PC-3 (cell line): ENCODE measurements at regions not wholly inside any gene's neighbourhood (a gene's known extent, or its start where the extent isn't known, plus 50 kb on each side); places are given as distances from the start of the nearest gene placed in this dataset.

Source experiments
- ATAC-seq: fragments of 200-7000 bp; cut with Tn5 transposase; 2 replicates; pipeline ENCODE4 v1.9.1; 2020; ENCODE audit warnings: mild to moderate bottlenecking, moderate library complexity
- BruUV-seq: library from RNA; stranded (reverse); fragments of 400-500 nt; replicated peaks from 2 replicates; lab custom pipeline; 2021; lab: Mats Ljungman, UMichigan
- CTCF ChIA-PET: fragments of 300-600 bp; sonication (Branson Sonifier 250); formaldehyde crosslinking; loops from one replicate; lab custom pipeline; 2022; ENCODE audit warnings: antibody characterized with exemption; lab: Charles Lee
- POLR2A ChIA-PET: fragments of 300-600 bp; sonication (Branson Sonifier 250); formaldehyde crosslinking; loops from one replicate; lab custom pipeline; 2022; ENCODE audit warnings: antibody characterized with exemption; ENCODE audit not compliant: unreplicated experiment; lab: Charles Lee
- DNase-seq: peaks from one replicate; pipeline ENCODE4 v3.0.0-alpha.2; 2015
- H2AFZ ChIP-seq: fragments of 300-600 bp; sonication (generic); 2 replicates; pipeline ENCODE4 v1.6.0; 2016; ENCODE audit warnings: antibody characterized with exemption, low read length
- H3F3A ChIP-seq: fragments of 300-600 bp; sonication (generic); one replicate; pipeline ENCODE4 v1.6.0; 2017; ENCODE audit warnings: antibody characterized with exemption, low read length, control low read depth, mild to moderate bottlenecking; ENCODE audit not compliant: unreplicated experiment
- H3K27ac ChIP-seq: fragments of 300-600 bp; sonication (generic); 2 replicates; pipeline ENCODE4 v1.5.1; 2016; ENCODE audit warnings: mild to moderate bottlenecking, low read length
- H3K27me3 ChIP-seq: fragments of 300-600 bp; sonication (generic); 2 replicates; pipeline ENCODE4 v1.6.1; 2016; ENCODE audit warnings: low read length, mixed read lengths
- H3K36me3 ChIP-seq: fragments of 300-600 bp; sonication (generic); 2 replicates; pipeline ENCODE4 v1.6.1; 2016; ENCODE audit warnings: low read depth, mixed run types, low read length, mixed read lengths
- H3K4me1 ChIP-seq: fragments of 300-600 bp; sonication (generic); 2 replicates; pipeline ENCODE4 v1.5.1; 2016; ENCODE audit warnings: low read length; ENCODE audit not compliant: insufficient read depth
- H3K4me2 ChIP-seq: fragments of 300-600 bp; sonication (generic); 2 replicates; pipeline ENCODE4 v1.6.0; 2016; ENCODE audit warnings: low read length
- H3K4me3 ChIP-seq: fragments of 300-600 bp; sonication (generic); 2 replicates; pipeline ENCODE4 v1.5.1; 2016; ENCODE audit warnings: mild to moderate bottlenecking, low read length, mixed read lengths
- H3K79me2 ChIP-seq: fragments of 300-600 bp; sonication (generic); 2 replicates; pipeline ENCODE4 v1.6.1; 2017; ENCODE audit warnings: low read length, mixed read lengths
- H3K9ac ChIP-seq: fragments of 300-600 bp; sonication (generic); 2 replicates; pipeline ENCODE4 v1.6.0; 2016; ENCODE audit warnings: mild to moderate bottlenecking, low read length
- H3K9me2 ChIP-seq: fragments of 300-600 bp; sonication (generic); replicated peaks from 2 replicates; pipeline ENCODE4 v1.6.1; 2016; ENCODE audit warnings: mixed run types, low read length, mixed read lengths
- H3K9me3 ChIP-seq: fragments of 300-600 bp; sonication (generic); 2 replicates; pipeline ENCODE4 v1.6.1; 2016; ENCODE audit warnings: low read length, mixed read lengths
- H4K20me1 ChIP-seq: fragments of 300-600 bp; sonication (generic); 2 replicates; pipeline ENCODE4 v1.6.1; 2016; ENCODE audit warnings: low read length, mixed read lengths
- EZH2 ChIP-seq: fragments of 300-600 bp; sonication (generic); IDR thresholded peaks from one replicate; pipeline ENCODE4 v1.6.1; 2017; ENCODE audit warnings: antibody characterized with exemption, mild to moderate bottlenecking, low read length; ENCODE audit not compliant: unreplicated experiment
- EZH2phosphoT487 ChIP-seq: fragments of 300-600 bp; sonication (generic); IDR thresholded peaks from 2 replicates; pipeline ENCODE4 v1.6.1; 2018; ENCODE audit warnings: mild to moderate bottlenecking, antibody characterized with exemption, low read length, borderline replicate concordance
- intact Hi-C: fragments of 100-400 bp; cut with micrococcal nuclease; formaldehyde crosslinking; loops from 2 replicates; pipeline ENCODE4 v1.9.0; 2023
- TF ChIP-seq, protein P1 (sequence below): fragments of 300-600 bp; sonication (generic); conservative IDR thresholded peaks from 2 replicates; pipeline ENCODE4 v1.5.1; 2017; ENCODE audit warnings: antibody characterized with exemption, low read depth, mild to moderate bottlenecking, low read length

DNA sequence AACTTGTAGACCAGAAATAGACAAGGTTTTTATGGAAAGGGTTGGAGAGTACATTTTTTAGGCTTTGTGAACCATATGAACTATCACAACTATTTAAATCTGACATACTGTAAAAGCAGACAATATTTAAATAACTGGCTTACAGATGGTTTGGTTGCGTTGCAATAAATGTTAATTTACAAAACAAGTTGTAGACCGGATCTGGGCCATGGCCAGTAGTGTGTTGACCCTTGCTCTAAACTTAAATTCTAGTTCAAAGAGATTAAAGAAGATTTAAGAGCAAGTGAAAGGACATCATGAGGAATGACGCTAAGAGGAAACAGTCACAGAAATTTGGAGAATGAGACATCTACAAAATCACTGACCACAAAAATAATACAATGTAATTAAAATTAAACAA lies 652.7 kb downstream of the DCDC2C start:
- Histone ChIP-seq H3K27me3 (no peaks in the 10 kb centered on the region), H3K9me3 (no peaks in the 10 kb centered on the region), H3K4me2 (no peak overlapping the region), H4K20me1 (no peaks in the 10 kb centered on the region), H3K36me3 (no peaks in the 10 kb centered on the region), H2AFZ (no peak overlapping the region), H3K79me2 (no peaks in the 10 kb centered on the region), H3K9me2 (no peaks in the 10 kb centered on the region), H3K9ac (no peak overlapping the region), H3K27ac (no peak overlapping the region), H3K4me3 (no peak overlapping the region), H3K4me1 (no peaks in the 10 kb centered on the region), H3F3A (no peaks in the 10 kb centered on the region)
- CTCF ChIA-PET: no interaction called here
- TF ChIP-seq, protein P1, sequence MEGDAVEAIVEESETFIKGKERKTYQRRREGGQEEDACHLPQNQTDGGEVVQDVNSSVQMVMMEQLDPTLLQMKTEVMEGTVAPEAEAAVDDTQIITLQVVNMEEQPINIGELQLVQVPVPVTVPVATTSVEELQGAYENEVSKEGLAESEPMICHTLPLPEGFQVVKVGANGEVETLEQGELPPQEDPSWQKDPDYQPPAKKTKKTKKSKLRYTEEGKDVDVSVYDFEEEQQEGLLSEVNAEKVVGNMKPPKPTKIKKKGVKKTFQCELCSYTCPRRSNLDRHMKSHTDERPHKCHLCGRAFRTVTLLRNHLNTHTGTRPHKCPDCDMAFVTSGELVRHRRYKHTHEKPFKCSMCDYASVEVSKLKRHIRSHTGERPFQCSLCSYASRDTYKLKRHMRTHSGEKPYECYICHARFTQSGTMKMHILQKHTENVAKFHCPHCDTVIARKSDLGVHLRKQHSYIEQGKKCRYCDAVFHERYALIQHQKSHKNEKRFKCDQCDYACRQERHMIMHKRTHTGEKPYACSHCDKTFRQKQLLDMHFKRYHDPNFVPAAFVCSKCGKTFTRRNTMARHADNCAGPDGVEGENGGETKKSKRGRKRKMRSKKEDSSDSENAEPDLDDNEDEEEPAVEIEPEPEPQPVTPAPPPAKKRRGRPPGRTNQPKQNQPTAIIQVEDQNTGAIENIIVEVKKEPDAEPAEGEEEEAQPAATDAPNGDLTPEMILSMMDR: no peak
- TF ChIP-seq EZH2phosphoT487 (no peak), EZH2 (no peak)
- DNase-seq: no peak
- intact Hi-C loops: no loop called here
- no TSS peak for BruUV-seq
- POLR2A ChIA-PET: no interaction called here
- no peak for ATAC-seq

DNA sequence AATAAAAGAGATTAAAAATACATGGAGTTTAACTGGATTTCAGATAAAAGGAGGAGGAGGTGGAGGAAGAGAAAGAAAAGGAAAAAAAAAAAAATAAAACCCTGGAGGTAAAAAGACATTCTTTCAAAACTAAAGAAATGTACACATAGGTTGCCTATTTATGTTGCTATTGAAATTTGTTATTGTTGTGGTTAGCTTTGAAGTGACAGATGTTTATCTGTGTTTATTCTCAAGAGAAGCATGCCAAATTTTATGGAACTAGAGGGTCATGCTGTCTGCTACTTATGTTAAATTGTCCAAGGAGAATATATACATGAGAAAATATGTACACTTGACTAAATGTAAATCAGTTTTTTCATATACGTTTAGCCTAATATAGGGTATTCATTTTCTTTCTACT lies 653.2 kb downstream of the DCDC2C start:
- H3K4me3 ChIP-seq: no peak overlapping the region
- no peaks in the 10 kb centered on the region for H3K9me2 ChIP-seq
- no peak overlapping the region for H3K9ac ChIP-seq
- intact Hi-C loops: no loop called here
- H4K20me1 ChIP-seq: no peaks in the 10 kb centered on the region
- no peaks in the 10 kb centered on the region for H3K79me2 ChIP-seq
- H2AFZ ChIP-seq: no peak overlapping the region
- H3K27me3 ChIP-seq: no peaks in the 10 kb centered on the region
- no TSS peak for BruUV-seq
- TF ChIP-seq, protein P1: no peak
- TF ChIP-seq EZH2 (no peak), EZH2phosphoT487 (no peak)
- no peak for ATAC-seq
- ChIA-PET POLR2A (no interaction called here), CTCF (no interaction called here)
- H3K4me2 ChIP-seq: no peak overlapping the region
- no peaks in the 10 kb centered on the region for H3K36me3 ChIP-seq
- no peaks in the 10 kb centered on the region for H3K4me1 ChIP-seq
- DNase-seq: no peak
- H3F3A ChIP-seq: no peaks in the 10 kb centered on the region
- no peaks in the 10 kb centered on the region for H3K9me3 ChIP-seq
- no peak overlapping the region for H3K27ac ChIP-seq

DNA sequence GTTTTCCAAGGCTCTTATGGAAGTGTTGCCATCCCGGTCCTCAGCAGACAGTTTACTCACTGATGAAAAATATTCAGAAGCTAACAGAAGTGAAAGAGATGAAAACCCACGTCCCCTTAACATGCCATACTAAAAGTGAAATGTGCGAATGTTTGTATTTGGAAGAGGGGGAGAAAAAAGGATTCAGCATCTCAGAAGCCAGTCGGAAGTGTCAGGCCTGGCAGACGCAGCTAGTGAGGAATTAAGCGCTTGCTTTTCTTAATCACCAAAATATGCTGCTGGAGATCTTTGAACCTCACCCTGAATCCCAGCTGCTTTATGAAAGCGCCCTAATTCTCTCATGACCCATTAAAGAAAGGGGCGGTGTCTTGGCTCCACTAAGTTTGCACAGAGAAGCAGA lies 653.7 kb downstream of the DCDC2C start:
- ATAC-seq (no peak), DNase-seq (no peak)
- no peaks in the 10 kb centered on the region for H3K9me2 ChIP-seq
- TF ChIP-seq, protein P1: no peak
- no peak for TF ChIP-seq EZH2phosphoT487
- TF ChIP-seq EZH2: no peak
- CTCF ChIA-PET: no interaction called here
- BruUV-seq: no TSS peak
- no peaks in the 10 kb centered on the region for H4K20me1 ChIP-seq
- H3K79me2 ChIP-seq: no peaks in the 10 kb centered on the region
- H3K27me3 ChIP-seq: no peaks in the 10 kb centered on the region
- no peaks in the 10 kb centered on the region for H3K36me3 ChIP-seq
- H3K9ac ChIP-seq: no peak overlapping the region
- no peaks in the 10 kb centered on the region for H3K4me1 ChIP-seq
- H3K9me3 ChIP-seq: no peaks in the 10 kb centered on the region
- H2AFZ ChIP-seq: no peak overlapping the region
- POLR2A ChIA-PET: no interaction called here
- H3K27ac ChIP-seq: no peak overlapping the region
- H3K4me2 ChIP-seq: no peak overlapping the region
- intact Hi-C loops: no loop called here
- no peaks in the 10 kb centered on the region for H3F3A ChIP-seq
- no peak overlapping the region for H3K4me3 ChIP-seq
